Liver (tissue), 3 donors: ENCODE measurements at regions not wholly inside any gene's neighbourhood (a gene's known extent, or its start where the extent isn't known, plus 50 kb on each side); places are given as distances from the start of the nearest gene placed in this dataset.

Source experiments
- CTCF ChIP-seq: fragments of 150-350 bp; IDR thresholded peaks from 2 replicates; pipeline ENCODE4 v1.5.1; 2017; ENCODE audit warnings: improper control_type of control experiment, low read depth, low read length; ENCODE audit not compliant: missing input control
- RXRA ChIP-seq, 2 donors: IDR thresholded peaks; 2 replicates each; pipeline ENCODE4 v1.6.1; 2017 to 2018; ENCODE audit warnings: antibody characterized with exemption in 2 of 2, mild to moderate bottlenecking in 1 of 2
- SP1 ChIP-seq: IDR thresholded peaks from 2 replicates; pipeline ENCODE4 v1.6.1; 2018; ENCODE audit warnings: antibody characterized with exemption, mild to moderate bottlenecking
- TAF1 ChIP-seq: conservative IDR thresholded peaks from 2 replicates; pipeline ENCODE4 v1.6.1; 2016; ENCODE audit warnings: antibody characterized with exemption, mild to moderate bottlenecking
- donor health status: healthy.
- donor health status: healthy.

- TF ChIP-seq CTCF: no peak
- TF ChIP-seq TAF1: no peak
- TF ChIP-seq RXRA (IDR thresholded peaks at IDR 0.05): no peak
- TF ChIP-seq SP1: no peak
These were observed 503.2 kb upstream of the TGFBR2 start for GRCh38 chr3:30103186-30103585.
